ENCODE measurements at regions not wholly inside any gene's neighbourhood (a gene's known extent, or its start where the extent isn't known, plus 50 kb on each side); places are given as distances from the start of the nearest gene placed in this dataset.

GRCh38 chr9:126222363-126222834, 104.2 kb upstream of the MVB12B start:
- Histone ChIP-seq H4K20me1 (ENCODE audit: insufficient read depth) (no peaks in the 10 kb centered on the region), H3K27me3 (ENCODE audit: insufficient read depth, low read depth) (no peaks in the 10 kb centered on the region), H3K27ac (no peak overlapping the region), H3K4me1 (ENCODE audit: low read depth, poor library complexity, severe bottlenecking) (no peaks in the 10 kb centered on the region), H2AFZ (ENCODE audit: low read depth) (no peak overlapping the region), H3K9ac (no peak overlapping the region), H3K4me2 (no peak overlapping the region), H3K36me3 (ENCODE audit: insufficient read depth) (no peaks in the 10 kb centered on the region), H3K79me2 (ENCODE audit: insufficient read depth, low read depth) (no peaks in the 10 kb centered on the region), H3K4me3 (IDR thresholded peaks at IDR 0.05; ENCODE audit: insufficient read depth, low read depth, low read length) (no peak overlapping the region)
- no peak for TF ChIP-seq CTCF (conservative IDR thresholded peaks at IDR 0.05; ENCODE audit: low read depth, low read length)

- no peaks in the 10 kb centered on the region for H3K27me3 ChIP-seq (ENCODE audit: insufficient read depth, low read depth)
- H3K4me3 ChIP-seq (IDR thresholded peaks at IDR 0.05; ENCODE audit: insufficient read depth, low read depth, low read length) = no peak overlapping the region
- no peak overlapping the region for H3K4me2 ChIP-seq
- H3K9ac ChIP-seq = no peak overlapping the region
- TF ChIP-seq CTCF (conservative IDR thresholded peaks at IDR 0.05; ENCODE audit: low read depth, low read length) = no peak
- H3K27ac ChIP-seq = no peak overlapping the region
- H3K79me2 ChIP-seq (ENCODE audit: insufficient read depth, low read depth) = no peaks in the 10 kb centered on the region
- no peak overlapping the region for H2AFZ ChIP-seq (ENCODE audit: low read depth)
- no peaks in the 10 kb centered on the region for H3K4me1 ChIP-seq (ENCODE audit: low read depth, poor library complexity, severe bottlenecking)
- no peaks in the 10 kb centered on the region for H3K36me3 ChIP-seq (ENCODE audit: insufficient read depth)
- H4K20me1 ChIP-seq (ENCODE audit: insufficient read depth) = no peaks in the 10 kb centered on the region
Observed at GRCh38 chr9:126222835-126223431, 103.7 kb upstream of the MVB12B start.

GRCh38 chr9:126223798-126224531, 102.7 kb upstream of the MVB12B start:
- Histone ChIP-seq H3K36me3 (ENCODE audit: insufficient read depth) (no peaks in the 10 kb centered on the region), H4K20me1 (ENCODE audit: insufficient read depth) (no peaks in the 10 kb centered on the region), H3K4me3 (IDR thresholded peaks at IDR 0.05; ENCODE audit: insufficient read depth, low read depth, low read length) (no peak overlapping the region), H3K4me2 (no peak overlapping the region), H3K9ac (no peak overlapping the region), H3K27me3 (ENCODE audit: insufficient read depth, low read depth) (no peaks in the 10 kb centered on the region), H2AFZ (ENCODE audit: low read depth) (no peak overlapping the region), H3K27ac (no peak overlapping the region), H3K79me2 (ENCODE audit: insufficient read depth, low read depth) (no peaks in the 10 kb centered on the region), H3K4me1 (ENCODE audit: low read depth, poor library complexity, severe bottlenecking) (no peaks in the 10 kb centered on the region)
- TF ChIP-seq CTCF (conservative IDR thresholded peaks at IDR 0.05; ENCODE audit: low read depth, low read length) = no peak

- TF ChIP-seq CTCF (conservative IDR thresholded peaks at IDR 0.05; ENCODE audit: low read depth, low read length) = no peak
- H3K4me3 ChIP-seq (IDR thresholded peaks at IDR 0.05; ENCODE audit: insufficient read depth, low read depth, low read length) = no peak overlapping the region
- H3K79me2 ChIP-seq (ENCODE audit: insufficient read depth, low read depth) = no peaks in the 10 kb centered on the region
- no peak overlapping the region for H3K9ac ChIP-seq
- H3K4me1 ChIP-seq (ENCODE audit: low read depth, poor library complexity, severe bottlenecking) = no peaks in the 10 kb centered on the region
- no peak overlapping the region for H3K27ac ChIP-seq
- no peaks in the 10 kb centered on the region for H3K27me3 ChIP-seq (ENCODE audit: insufficient read depth, low read depth)
- no peaks in the 10 kb centered on the region for H3K36me3 ChIP-seq (ENCODE audit: insufficient read depth)
- no peaks in the 10 kb centered on the region for H4K20me1 ChIP-seq (ENCODE audit: insufficient read depth)
- H3K4me2 ChIP-seq = no peak overlapping the region
- no peak overlapping the region for H2AFZ ChIP-seq (ENCODE audit: low read depth)
Observed at GRCh38 chr9:126225611-126226609, 100.7 kb upstream of the MVB12B start.
